Panc1 (cell line): ENCODE measurements at regions not wholly inside any gene's neighbourhood (a gene's known extent, or its start where the extent isn't known, plus 50 kb on each side); places are given as distances from the start of the nearest gene placed in this dataset.
A peak's percentile ranks its signal among the peaks of the same experiment; 100 is the strongest.

Experiments used
- ATAC-seq: fragments of 200-7000 bp; cut with Tn5 transposase; 2 replicates; pipeline ENCODE4 v1.9.1; 2020; ENCODE audit warnings: mild to moderate bottlenecking, moderate library complexity
- BruUV-seq: library from RNA; stranded (reverse); fragments of 400-500 nt; replicated peaks from 2 replicates; lab custom pipeline; 2021; lab: Mats Ljungman, UMichigan
- CTCF ChIA-PET: fragments of 300-600 bp; sonication (Branson Sonifier 250); formaldehyde crosslinking; loops from one replicate; lab custom pipeline; 2022; ENCODE audit warnings: antibody characterized with exemption; lab: Charles Lee
- POLR2A ChIA-PET: fragments of 300-600 bp; sonication (Branson Sonifier 250); formaldehyde crosslinking; loops from one replicate; lab custom pipeline; 2022; ENCODE audit warnings: antibody characterized with exemption; lab: Charles Lee
- DNase-seq: peaks from one replicate; pipeline ENCODE4 v3.0.0-alpha.2; 2010; ENCODE audit warnings: low read depth, low spot score
- H3K27ac ChIP-seq: 2 replicates; pipeline ENCODE4 v1.5.1; 2011; ENCODE audit warnings: mild to moderate bottlenecking, low read length, inconsistent platforms
- H3K27me3 ChIP-seq: fragments of 200-500 bp; sonication (Bioruptor generic); 2 replicates; pipeline ENCODE4 v1.6.0; 2014; ENCODE audit warnings: low read length, inconsistent platforms; ENCODE audit not compliant: control insufficient read depth, insufficient read depth
- H3K36me3 ChIP-seq: fragments of 200-500 bp; sonication (Bioruptor generic); 2 replicates; pipeline ENCODE4 v1.5.1; 2014; ENCODE audit warnings: inconsistent platforms, mild to moderate bottlenecking, low read length, moderate library complexity; ENCODE audit not compliant: control insufficient read depth, insufficient read depth
- H3K4me1 ChIP-seq: 2 replicates; pipeline ENCODE4 v1.5.1; 2011; ENCODE audit warnings: inconsistent platforms, mild to moderate bottlenecking, low read length, moderate library complexity; ENCODE audit not compliant: control insufficient read depth, insufficient read depth
- H3K4me3 ChIP-seq, 2 experiments: 2 replicates each; pipeline ENCODE4 v1.5.1; 2011 to 2012; ENCODE audit warnings: low read depth in 2 of 2, low read length in 2 of 2, mild to moderate bottlenecking in 2 of 2, inconsistent platforms in 1 of 2, moderate library complexity in 1 of 2
- H3K9me3 ChIP-seq: fragments of 200-500 bp; sonication (Bioruptor generic); 2 replicates; pipeline ENCODE4 v1.5.1; 2014; ENCODE audit warnings: low read depth, mild to moderate bottlenecking, inconsistent platforms, low read length, moderate library complexity; ENCODE audit not compliant: control insufficient read depth, insufficient read depth
- POLR2AphosphoS5 ChIP-seq: IDR thresholded peaks from 2 replicates; pipeline ENCODE4 v1.6.1; 2012; ENCODE audit warnings: mild to moderate bottlenecking, low read depth, low read length, moderate library complexity
- REST ChIP-seq, 2 experiments: IDR thresholded peaks; 2 replicates each; pipeline ENCODE4 v1.6.1; 2011 to 2012; ENCODE audit warnings: low read depth in 2 of 2, control low read depth in 1 of 2, low read length in 1 of 2, mild to moderate bottlenecking in 1 of 2, moderate library complexity in 1 of 2; ENCODE audit not compliant: insufficient read depth in 1 of 2
- SIN3A ChIP-seq: IDR thresholded peaks from 2 replicates; pipeline ENCODE4 v1.6.1; 2012; ENCODE audit warnings: low read depth, mild to moderate bottlenecking, low read length, moderate library complexity, borderline replicate concordance; ENCODE audit not compliant: insufficient read depth
- TCF7L2 ChIP-seq: IDR thresholded peaks from 2 replicates; pipeline ENCODE4 v1.6.1; 2011; ENCODE audit warnings: mild to moderate bottlenecking, low read depth, low read length, inconsistent platforms
- in situ Hi-C: cut with HindIII; loops from 2 replicates; pipeline ENCODE4 v1.10.0; 2016; ENCODE audit warnings: low sequenced_read_pairs, low pct_unique_long_range_greater_than_20kb
- intact Hi-C: fragments of 100-400 bp; cut with micrococcal nuclease; formaldehyde crosslinking; loops from one replicate; pipeline ENCODE4 v1.10.0; 2022; ENCODE audit not compliant: unreplicated experiment
- TF ChIP-seq, protein P1 (sequence below): fragments of 450-650 bp; IDR thresholded peaks from 2 replicates; pipeline ENCODE4 v1.5.1; 2017; ENCODE audit warnings: mild to moderate bottlenecking

DNA sequence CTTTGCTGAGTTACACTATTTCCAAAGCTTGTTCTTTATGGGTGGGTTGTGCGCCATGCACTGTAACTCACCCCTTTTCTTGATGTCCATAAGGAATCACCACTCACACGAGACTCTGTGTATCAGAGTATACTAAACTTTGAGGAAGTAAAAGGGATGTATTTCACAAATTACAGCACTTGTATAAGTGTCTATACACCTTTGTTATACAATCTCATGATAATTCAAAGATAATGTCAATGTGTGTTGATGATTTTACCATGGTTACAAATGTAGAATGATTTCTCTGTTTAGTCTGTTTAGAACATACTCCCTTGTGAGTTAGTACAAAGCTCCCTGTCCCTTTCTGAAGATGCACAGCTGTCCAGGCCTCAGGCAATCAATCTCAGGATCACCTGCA is 922.2 kb upstream of the MAP3K7 start:
- no TSS peak for BruUV-seq
- no peaks in the 10 kb centered on the region for H3K27me3 ChIP-seq
- POLR2A ChIA-PET = no interaction called here
- no peaks in the 10 kb centered on the region for H3K9me3 ChIP-seq
- TF ChIP-seq SIN3A = no peak
- intact Hi-C loops (no loop called here), in situ Hi-C loops (no loop called here)
- H3K27ac ChIP-seq = no peak overlapping the region
- H3K4me1 ChIP-seq = no peaks in the 10 kb centered on the region; the same call in 1 of the 2 replicates
- no peak for ATAC-seq
- no peaks in the 10 kb centered on the region for H3K36me3 ChIP-seq
- CTCF ChIA-PET = no interaction called here
- H3K4me3 ChIP-seq = no peak overlapping the region
- DNase-seq = no peak

- ChIA-PET POLR2A (no interaction called here), CTCF (no interaction called here)
- TF ChIP-seq POLR2AphosphoS5 (no peak), TCF7L2 (peak; percentile 77), REST (IDR thresholded peaks at IDR 0.05; ENCODE audit: insufficient read depth in 1 of 2, low read depth in 2 of 2, low read length in 1 of 2) (no peak)
- intact Hi-C loops (no loop called here), in situ Hi-C loops (no loop called here)
- Histone ChIP-seq H3K36me3 (no peaks in the 10 kb centered on the region), H3K27me3 (no peaks in the 10 kb centered on the region), H3K9me3 (no peaks in the 10 kb centered on the region), H3K27ac (no peak overlapping the region), H3K4me3 (no peak overlapping the region), H3K4me1 (no peaks in the 10 kb centered on the region; the same call in 1 of the 2 replicates)
- ATAC-seq = no peak
- no peak for DNase-seq
- no TSS peak for BruUV-seq
These were observed 919.6 kb upstream of the MAP3K7 start for GRCh38 chr6:91506509-91506908.

GRCh38 chr6:91505199-91505598 is 918.3 kb upstream of the MAP3K7 start:
- DNase-seq = no peak
- no peak for ATAC-seq
- intact Hi-C loops (no loop called here), in situ Hi-C loops (no loop called here)
- H3K36me3 ChIP-seq = no peaks in the 10 kb centered on the region
- ChIA-PET POLR2A (no interaction called here), CTCF (no interaction called here)
- no TSS peak for BruUV-seq
- no peaks in the 10 kb centered on the region for H3K9me3 ChIP-seq
- H3K27ac ChIP-seq = no peak overlapping the region
- TF ChIP-seq, protein P1, sequence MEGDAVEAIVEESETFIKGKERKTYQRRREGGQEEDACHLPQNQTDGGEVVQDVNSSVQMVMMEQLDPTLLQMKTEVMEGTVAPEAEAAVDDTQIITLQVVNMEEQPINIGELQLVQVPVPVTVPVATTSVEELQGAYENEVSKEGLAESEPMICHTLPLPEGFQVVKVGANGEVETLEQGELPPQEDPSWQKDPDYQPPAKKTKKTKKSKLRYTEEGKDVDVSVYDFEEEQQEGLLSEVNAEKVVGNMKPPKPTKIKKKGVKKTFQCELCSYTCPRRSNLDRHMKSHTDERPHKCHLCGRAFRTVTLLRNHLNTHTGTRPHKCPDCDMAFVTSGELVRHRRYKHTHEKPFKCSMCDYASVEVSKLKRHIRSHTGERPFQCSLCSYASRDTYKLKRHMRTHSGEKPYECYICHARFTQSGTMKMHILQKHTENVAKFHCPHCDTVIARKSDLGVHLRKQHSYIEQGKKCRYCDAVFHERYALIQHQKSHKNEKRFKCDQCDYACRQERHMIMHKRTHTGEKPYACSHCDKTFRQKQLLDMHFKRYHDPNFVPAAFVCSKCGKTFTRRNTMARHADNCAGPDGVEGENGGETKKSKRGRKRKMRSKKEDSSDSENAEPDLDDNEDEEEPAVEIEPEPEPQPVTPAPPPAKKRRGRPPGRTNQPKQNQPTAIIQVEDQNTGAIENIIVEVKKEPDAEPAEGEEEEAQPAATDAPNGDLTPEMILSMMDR = no peak
- no peak for TF ChIP-seq REST (IDR thresholded peaks at IDR 0.05; ENCODE audit: insufficient read depth in 1 of 2, low read depth in 2 of 2, low read length in 1 of 2)
- no peak for TF ChIP-seq SIN3A
- no peak for TF ChIP-seq TCF7L2
- TF ChIP-seq POLR2AphosphoS5 = no peak
- no peaks in the 10 kb centered on the region for H3K27me3 ChIP-seq
- H3K4me1 ChIP-seq = no peaks in the 10 kb centered on the region; the same call in 1 of the 2 replicates
- H3K4me3 ChIP-seq = no peak overlapping the region
